Body of pancreas (tissue), 4 donors: ENCODE measurements at regions not wholly inside any gene's neighbourhood (a gene's known extent, or its start where the extent isn't known, plus 50 kb on each side); places are given as distances from the start of the nearest gene placed in this dataset.

Experiments used
- POLR2A ChIP-seq, 3 donors: fragments of 450-650 bp; IDR thresholded peaks; one replicate each; pipeline ENCODE4 v1.6.1; 2016; ENCODE audit warnings: antibody characterized with exemption in 3 of 3, mild to moderate bottlenecking in 2 of 3
- TF ChIP-seq, protein P1 (sequence below), 7 experiments: fragments of 450-650 bp in 4 of 7; fragments of 200-600 bp in 3 of 7; sonication (generic) in 3 of 7; IDR thresholded peaks; one replicate each; pipeline ENCODE4 v1.5.1; 2016 to 2019; ENCODE audit warnings: antibody characterized with exemption in 7 of 7

DNA sequence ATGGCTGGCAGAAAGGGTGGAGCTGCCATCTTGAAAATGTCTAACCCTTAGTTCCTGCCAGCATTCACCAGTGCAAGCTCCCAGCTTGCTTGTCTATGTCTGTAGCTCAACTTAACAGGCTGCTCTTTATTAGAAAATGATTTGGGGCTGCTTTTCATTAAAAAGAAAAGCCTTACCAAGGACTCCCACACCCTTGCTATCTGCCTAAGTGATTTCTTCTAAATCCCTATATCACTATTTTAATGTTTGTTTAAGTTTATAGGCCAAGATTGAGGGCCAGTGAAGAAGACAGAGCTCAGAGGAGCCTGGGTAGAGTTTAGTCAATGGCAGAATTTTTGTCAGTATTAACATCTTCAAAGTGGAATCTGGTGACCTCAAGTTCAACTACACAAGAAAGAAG is 336.8 kb upstream of the CHRM3 start:
- TF ChIP-seq, protein P1, sequence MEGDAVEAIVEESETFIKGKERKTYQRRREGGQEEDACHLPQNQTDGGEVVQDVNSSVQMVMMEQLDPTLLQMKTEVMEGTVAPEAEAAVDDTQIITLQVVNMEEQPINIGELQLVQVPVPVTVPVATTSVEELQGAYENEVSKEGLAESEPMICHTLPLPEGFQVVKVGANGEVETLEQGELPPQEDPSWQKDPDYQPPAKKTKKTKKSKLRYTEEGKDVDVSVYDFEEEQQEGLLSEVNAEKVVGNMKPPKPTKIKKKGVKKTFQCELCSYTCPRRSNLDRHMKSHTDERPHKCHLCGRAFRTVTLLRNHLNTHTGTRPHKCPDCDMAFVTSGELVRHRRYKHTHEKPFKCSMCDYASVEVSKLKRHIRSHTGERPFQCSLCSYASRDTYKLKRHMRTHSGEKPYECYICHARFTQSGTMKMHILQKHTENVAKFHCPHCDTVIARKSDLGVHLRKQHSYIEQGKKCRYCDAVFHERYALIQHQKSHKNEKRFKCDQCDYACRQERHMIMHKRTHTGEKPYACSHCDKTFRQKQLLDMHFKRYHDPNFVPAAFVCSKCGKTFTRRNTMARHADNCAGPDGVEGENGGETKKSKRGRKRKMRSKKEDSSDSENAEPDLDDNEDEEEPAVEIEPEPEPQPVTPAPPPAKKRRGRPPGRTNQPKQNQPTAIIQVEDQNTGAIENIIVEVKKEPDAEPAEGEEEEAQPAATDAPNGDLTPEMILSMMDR (IDR thresholded peaks at IDR 0.05), result no peak
- no peak for TF ChIP-seq POLR2A (IDR thresholded peaks at IDR 0.05)
